Stimulated activated CD4-positive, alpha-beta T cell treated with anti-CD3 and anti-CD28 coated beads, Interleukin-2, amount 100 ng/mL, for 24 hours (primary cell): ENCODE measurements at regions not wholly inside any gene's neighbourhood (a gene's known extent, or its start where the extent isn't known, plus 50 kb on each side); places are given as distances from the start of the nearest gene placed in this dataset.
"Not testable (repeated sequence)": the region's sequence is repeated elsewhere in the genome, so short reads cannot be mapped to it uniquely, and the experiment has no call there.

Experiments
- DNase-seq, 2 donors: peaks; one replicate each; pipeline ENCODE4 v3.0.0-alpha.2; 2020

DNA sequence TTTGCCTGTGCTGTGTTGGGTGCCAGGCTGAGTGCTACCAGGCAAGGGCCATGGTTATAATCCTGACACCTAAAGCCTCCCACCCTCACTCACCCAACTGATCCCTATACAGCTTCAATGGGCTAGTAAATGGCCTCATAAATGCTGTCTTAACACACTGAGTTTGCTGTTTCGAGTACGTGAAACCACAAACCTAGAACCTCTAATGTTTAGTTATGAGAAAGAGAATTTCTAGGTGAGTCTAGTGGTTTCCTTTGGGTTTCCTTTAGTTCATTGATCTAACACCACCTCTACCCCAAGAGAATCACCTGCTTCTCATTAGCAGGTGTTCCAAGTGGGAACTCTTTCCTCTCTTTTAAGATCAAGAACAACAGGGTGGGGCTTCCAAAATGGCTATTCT is 172.0 kb downstream of the MC4R start:
- DNase-seq: no peak

GRCh38 chr18:60199505-60199904 is 173.1 kb downstream of the MC4R start:
- no peak for DNase-seq

DNA sequence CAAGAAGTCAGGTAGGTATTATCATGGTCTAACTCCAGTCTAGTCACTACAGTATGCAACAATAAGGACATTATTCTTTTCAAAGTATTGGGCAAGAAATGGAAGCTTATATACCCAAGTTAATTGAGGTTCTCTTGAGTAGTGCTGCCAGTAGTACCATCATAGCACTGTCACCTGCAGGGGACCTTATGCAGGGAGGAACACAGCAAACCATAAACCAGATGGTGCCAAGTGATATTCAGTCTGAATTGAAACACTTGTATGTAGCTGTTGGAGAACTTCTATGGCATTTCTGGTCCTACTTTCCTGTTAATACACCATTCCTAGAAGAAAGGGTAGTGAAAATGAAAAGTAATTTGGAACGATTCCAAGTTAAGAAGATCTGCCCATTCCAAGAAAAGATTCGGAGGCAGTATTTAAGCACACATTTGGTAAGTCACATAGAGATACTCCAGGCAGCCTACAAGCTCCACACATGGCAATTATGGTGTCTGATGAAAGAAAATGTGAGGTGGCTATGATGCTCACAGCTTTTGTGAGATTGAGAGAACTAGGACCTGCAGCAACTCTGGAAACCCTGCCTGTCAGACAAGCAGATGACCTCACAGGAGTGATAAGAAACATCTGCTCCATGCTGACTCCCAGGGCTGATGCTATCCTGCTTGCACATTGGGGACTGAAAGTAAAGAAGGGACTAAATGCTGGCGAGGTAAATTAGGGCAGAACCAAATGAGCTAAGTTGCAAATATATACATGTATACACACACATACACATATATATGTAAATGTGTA is 174.7 kb downstream of the MC4R start:
- no peak for DNase-seq

DNA sequence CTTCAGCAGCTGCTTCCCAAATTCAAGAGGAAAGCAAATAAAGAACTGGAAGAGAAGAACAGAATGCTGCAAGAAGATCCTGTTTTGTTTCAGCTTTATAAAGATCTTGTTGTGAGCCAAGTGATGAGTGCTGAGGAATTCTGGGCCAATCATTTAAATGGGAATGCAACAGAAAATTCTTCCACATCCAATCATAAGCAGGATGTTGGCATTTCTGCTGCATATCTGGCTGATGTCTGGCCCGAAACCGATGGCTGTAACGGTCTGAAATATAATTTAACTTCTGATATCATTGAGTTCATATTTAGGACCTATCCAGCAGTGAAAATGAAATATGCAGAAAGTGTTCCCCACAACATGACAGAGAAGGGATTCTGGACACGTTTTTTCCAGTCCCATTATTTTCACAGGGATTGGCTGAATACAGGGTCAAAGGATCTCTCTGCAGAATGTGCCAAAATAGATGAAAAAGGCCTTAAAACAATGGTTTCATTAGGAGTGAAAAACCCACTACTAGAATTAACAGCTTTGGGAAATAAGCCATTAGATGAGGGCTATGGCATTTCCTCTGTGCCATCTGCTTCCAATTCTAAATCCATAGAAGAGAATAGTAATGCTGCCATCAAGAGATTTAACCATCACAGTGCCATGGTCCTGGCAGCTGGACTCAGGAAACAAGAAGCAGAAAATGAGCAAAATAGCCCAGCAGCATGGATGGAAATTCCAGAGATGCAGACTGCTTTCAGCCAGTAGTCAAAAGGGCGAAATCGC is 175.6 kb downstream of the MC4R start:
- no peak for DNase-seq

DNA sequence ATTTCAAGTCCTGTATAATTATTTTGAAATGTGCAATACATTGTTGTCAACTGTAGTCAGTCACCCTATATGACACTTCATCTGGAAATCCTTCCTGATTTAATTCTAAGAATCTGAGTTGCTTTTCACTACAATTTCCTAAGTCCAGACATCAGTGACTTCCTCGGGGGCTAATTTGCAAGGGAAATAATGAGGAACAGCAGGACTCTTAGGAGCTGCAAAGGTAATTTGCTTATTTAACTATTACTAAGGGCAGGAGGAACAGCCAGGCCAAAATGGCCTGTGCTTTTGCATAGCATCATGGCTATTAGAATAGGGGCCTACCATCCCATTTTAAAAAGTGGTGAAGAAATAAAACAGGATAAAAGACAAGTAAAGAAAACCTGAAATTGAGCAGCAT is 178.8 kb downstream of the MC4R start:
- DNase-seq: no peak

DNA sequence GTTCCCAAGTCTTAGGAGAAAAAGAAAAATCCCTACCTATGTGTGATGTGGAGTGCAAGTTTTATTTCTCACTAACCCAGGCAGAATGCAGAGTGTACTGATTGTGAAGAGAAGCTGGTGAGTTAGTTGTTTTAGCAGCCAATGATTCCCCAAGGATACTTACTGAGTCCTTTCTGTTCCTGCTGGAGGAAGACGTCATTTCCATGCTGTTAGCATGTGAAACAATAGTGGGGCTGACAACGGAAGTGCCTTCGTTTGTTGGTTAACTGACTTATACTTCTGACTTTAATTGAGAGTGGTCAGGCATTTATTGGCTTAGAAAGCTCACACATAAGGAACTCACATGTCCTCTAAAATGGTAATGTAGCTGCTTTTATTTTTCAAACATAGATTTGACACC is 180.6 kb downstream of the MC4R start:
- DNase-seq: no peak

- DNase-seq: no peak
These were observed 182.7 kb downstream of the MC4R start for GRCh38 chr18:60189856-60190255.

DNA sequence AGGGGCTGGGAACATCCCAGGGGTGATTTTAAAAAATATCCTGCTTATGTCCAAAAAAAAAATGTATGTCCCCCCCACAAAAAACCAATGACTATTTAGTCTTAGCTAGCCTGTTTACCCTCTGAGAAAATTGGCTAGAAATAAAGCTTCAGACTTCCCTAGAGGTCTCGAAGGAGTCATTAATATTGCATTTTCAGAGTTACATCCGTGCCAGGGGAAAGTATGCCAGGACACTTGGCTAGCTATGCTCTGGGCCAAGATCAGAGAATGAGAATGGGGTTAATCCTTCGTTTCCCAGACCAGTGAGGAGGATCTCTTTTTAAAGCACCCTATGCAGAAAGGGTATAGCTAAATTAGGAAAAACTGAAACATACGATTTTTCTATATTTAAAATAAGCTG is 183.6 kb downstream of the MC4R start:
- no peak for DNase-seq

- DNase-seq: no peak
These were observed 190.4 kb downstream of the MC4R start for GRCh38 chr18:60182223-60182622.

DNA sequence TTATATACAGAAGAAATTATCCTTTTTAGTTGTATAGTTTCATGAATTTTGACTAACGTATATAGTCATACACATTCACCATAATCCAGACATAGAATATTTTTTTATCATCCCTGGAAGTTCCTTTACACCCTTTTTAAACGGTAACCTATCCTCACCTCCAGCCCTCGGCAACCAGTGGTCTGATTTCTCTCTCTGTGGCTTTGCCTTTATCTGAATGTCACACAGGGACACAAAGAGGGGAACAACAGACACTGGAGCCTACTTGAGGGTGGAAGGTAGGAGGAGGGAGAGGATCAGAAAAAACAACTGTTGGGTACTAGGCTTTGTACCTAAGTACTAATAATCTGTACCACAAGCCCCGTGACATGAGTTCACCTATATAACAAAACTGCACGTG is 191.9 kb downstream of the MC4R start:
- DNase-seq: no peak

DNA sequence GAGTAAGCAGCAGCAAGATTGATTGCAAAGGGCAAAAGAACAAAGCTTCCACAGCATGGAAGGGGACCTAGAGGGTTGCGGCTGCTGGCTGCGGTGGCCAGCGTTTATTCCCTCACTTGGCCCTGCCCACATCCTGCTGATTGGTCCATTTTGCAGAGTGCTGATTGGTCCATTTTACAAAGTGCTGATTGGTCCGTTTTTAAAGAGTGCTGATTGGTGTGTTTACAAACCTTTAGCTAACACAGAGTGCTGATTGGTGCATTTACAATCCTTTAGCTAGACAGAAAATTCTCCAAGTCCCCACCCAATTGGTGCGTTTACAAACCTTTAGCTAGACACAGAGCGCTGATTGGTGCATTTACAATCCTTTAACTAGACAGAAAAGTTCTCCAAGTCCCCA is 194.4 kb downstream of the MC4R start:
- DNase-seq: not testable (repeated sequence)

- DNase-seq: no peak
These were observed 196.3 kb downstream of the MC4R start for GRCh38 chr18:60176259-60176658.

GRCh38 chr18:60174832-60175231 is 197.7 kb downstream of the MC4R start:
- DNase-seq: no peak

DNA sequence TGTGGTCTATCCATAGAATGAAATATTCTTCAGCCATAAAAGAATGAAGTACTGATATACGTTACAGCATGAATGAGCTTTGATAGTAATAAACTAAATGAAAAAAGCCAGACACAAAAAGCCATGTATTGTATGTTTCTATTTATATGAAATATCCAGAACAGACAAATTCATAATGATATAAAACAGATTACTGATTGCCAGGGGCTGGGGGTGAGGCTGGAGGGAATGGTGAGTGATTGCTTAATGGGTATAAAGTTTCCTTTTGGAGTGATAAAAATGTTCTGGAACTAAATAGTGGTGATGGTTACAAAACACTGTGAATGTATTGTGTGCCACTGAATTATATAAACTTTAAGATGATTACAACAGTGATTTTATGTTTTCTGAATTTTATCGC is 200.5 kb downstream of the MC4R start:
- no peak for DNase-seq

- no peak for DNase-seq
These were observed 209.0 kb downstream of the MC4R start for GRCh38 chr18:60163622-60164021.

DNA sequence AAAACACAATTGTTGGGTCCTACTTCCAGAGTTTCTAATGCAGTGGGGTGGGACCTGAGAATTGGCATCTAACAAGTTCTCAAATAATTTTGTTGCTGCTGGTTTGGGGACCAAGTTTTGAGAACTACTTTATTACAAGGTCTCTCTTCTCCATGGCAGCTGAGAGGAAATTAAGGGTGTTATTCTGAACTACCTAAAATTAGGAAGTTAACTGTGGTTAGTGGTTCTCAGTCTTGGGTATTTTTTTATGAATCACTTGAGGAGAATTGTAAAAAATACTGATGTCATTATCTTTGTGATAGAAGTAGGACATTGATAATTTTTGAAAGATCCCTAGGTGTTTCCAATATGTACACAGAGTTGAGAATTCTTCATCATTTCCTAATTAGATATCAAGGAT is 210.2 kb downstream of the MC4R start:
- no peak for DNase-seq

- DNase-seq: no peak
These were observed 214.8 kb downstream of the MC4R start for GRCh38 chr18:60157810-60158209.

DNA sequence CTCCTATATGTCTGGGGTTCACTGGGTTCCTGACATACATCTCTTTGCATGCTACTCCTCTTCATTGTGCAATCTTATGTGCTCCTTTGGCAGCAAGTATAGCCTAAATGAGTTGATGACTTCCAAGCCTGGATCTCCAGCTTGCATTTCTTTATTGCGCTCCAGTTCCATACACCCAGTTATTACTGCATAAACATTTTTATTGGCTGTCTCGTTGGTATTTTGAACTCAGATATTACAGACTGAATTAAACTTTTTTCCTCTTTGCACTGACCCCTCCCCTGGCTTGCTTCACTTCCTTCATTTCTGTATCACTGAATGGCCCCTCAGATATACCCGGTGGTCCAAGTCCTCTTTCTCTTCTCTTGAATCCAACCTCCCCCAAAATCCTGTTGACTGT is 219.2 kb downstream of the MC4R start:
- DNase-seq: no peak

DNA sequence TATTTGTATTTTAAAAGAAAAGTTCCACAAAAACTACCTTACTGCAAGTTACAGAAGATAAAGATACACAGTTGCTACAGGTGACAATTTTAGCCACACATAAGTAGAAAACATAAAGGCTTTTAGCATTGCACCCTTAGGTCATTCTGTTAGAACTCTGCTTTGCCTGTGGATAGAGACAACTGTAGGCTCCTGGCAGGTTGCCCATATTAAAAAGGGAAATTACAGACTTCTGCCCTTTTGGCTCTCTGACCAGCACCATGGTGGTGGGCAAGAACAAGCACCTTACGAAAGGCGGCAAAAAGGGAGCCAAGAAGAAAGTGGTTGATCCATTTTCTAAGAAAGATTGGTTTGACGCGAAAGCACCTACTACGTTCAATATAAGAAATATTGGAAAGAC is 223.3 kb downstream of the MC4R start:
- DNase-seq: no peak

DNA sequence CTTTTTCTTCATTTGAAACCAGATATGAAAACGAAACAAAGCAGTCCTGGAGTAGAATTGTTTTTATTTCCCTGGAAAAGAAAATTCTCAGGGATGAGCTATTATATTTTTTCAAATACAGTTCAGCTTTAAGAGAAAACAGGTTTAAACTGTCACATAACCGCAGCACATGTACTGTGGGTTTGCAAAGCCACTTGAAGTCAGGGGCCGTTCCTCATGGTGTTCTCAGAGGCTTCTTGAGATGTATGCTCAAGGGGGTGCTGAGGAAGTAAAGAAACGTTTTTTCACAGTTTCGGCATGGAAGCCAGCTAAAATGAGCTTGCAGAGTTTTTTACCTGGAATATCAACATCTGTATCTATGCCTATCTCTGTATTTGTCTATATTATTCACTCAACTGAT is 225.3 kb downstream of the MC4R start:
- no peak for DNase-seq

DNA sequence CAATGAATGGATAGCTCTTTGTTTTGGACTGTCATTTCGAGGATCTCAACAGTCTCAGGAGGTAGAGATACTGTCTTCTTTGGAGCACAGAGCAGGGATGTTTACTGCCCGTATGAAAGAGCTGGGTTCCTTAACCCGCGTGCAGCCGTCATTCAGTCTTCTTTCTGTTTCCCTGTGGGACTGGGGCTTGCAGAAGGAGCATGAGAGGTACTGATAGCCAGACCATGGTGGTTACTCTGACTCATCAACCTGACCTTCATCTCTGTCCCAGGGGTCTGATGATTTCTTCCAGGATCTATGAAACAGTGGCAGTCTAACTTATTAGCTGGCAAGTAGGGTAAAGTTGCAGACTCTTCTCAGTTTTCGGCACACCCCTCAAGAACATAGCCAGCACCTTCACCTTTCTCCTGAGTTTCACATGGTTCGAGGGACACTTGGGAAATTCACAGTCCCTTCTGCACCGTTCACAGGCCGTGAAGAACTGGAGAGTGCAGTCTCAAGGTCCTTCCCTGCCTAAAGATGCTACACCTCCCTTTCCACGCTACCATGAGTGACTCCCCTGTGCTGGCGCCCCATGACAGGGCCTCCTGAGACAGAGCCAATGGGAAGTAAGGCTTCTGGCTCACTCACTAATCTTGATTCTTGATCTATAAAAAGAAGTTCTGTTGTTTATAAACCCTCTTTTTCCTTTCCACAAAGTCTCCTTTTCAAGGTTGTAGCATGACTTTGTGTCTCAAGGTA is 226.2 kb downstream of the MC4R start:
- no peak for DNase-seq

DNA sequence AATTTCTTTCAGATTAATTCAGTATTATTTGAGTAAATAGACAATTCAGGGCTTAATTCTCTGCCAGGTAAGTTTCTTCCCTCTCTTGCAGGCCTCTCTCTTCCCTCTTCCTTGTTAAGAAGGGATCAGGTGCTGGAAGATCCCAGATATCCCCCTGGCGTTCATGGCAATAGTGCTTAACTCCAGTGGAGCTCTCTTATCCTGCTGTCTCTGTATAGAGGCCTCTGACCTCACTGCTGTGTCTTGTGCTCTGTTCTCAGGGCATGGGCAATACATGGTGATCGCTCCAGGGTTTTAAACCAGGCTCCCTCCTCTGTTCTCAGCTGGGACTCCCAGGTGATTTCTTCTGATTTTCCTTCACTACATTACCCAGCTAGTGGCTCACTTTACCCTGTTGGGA is 226.8 kb downstream of the MC4R start:
- DNase-seq: no peak

DNA sequence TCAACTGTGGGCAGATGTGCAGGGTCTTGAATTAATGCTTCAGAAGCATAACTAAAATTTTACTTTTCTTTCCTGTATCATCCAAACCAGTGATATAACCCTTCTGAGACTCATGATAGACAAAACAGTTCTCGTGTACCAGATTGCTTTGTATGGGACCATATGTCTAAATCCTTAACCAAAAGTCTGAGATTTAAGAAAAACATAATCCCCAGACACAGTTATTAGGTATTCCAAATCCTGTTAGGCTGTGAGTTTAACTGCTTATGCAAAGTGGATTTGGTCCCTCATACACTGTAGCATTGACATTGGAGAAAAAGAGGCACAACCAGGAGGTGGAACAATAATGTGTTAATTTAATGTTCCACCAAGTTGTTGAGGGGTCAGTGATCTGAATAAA is 235.0 kb downstream of the PMAIP1 start:
- no peak for DNase-seq

DNA sequence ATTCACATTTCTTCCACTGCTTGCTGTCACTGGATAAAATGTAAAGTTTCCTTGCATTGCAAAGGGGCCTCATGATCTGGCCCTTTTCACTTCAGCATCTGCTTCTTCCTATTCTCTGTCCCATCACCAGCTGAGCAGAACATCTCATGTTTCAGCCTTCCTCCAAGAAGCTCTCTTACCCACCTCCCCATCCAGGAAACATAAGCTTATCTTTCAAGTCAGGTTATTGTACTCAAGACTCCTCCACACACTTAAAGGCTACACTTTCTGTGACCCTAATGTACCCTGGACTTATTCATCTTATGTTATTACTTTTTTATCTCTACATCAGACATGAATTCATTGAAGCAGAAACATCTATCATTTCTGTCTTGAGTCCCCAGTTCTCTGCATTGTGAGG is 230.5 kb downstream of the PMAIP1 start:
- no peak for DNase-seq
